NCI-H446 (cell line): ENCODE measurements at regions not wholly inside any gene's neighbourhood (a gene's known extent, or its start where the extent isn't known, plus 50 kb on each side); places are given as distances from the start of the nearest gene placed in this dataset.

Experiments used
- DNase-seq, 2 experiments: peaks; one replicate each; lab custom pipeline; 2025; lab: John Stamatoyannopoulos, UW

DNA sequence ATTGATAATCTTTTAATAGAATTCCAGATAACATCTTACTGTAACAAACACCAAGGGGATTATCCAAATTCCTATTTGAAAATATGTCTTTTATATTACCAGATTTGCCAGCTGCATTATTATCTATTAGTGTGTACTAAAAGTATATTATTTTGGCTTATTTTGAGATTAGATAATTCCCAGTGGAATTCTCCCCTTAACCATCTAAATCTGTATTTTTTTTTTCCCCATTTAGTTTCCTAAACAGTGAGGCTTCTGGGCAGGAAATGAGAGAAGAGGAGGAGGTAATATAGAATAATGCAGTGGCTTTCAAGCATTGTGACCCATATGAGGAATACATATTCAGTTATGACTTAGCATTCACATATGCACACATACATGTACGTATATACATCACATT is 53.5 kb upstream of the ABL1 start:
- no peak for DNase-seq

DNA sequence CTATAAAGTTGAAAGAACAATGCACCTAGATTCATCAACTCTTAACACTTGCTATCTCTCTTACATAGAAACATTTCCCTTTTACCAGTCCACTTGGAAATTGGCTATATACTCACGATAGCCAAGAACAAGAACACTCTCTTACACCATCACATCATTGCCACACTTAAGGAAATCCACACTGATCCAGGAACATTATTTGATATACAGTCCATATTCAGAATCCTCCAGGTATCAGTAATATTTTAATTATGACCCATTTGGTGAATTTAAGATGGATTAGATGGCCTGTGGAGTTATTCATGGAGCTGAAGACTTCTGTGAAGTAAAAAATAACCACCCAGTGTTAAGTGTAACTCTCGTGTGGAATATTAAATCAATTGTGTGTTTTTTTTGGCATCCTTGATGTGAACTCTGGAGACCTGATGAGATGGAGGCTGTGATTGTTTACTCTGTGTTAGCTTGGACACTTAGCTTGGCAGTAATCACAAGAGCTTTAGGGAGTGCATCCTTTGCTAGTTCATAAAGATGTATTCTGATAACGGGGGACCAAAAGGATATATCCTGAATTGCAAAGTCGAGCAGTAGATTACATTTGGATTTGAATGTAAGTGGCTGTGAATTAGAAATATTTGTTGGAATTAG is 52.0 kb upstream of the ABL1 start:
- DNase-seq = no peak

DNA sequence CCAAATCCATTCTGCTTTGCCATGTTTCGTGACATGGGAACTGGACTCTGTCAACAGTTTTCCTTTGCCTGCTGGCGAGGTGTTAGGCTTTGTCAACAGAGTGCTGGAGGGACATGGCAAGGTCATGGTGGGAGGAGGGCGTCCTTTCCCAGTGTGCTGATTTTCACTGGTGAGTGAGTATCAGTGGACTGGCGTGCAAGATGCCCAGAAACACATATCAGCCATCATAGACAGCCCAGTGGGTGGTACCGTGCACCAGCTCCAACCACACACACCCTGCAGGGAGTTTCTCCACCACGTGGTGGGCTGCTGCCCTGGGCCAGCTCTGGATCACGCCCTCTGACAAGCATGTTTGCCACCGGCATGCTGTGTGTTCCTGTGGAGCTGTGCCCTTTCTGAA is 50.0 kb upstream of the ABL1 start:
- no peak for DNase-seq
